NCI-H2107 treated with DMSO at 0.1 percent for 48 hours (cell line): ENCODE measurements at regions not wholly inside any gene's neighbourhood (a gene's known extent, or its start where the extent isn't known, plus 50 kb on each side); places are given as distances from the start of the nearest gene placed in this dataset.
A peak's percentile ranks its signal among the peaks of the same experiment; 100 is the strongest.

ENCODE experiments used
- DNase-seq: peaks from one replicate; lab custom pipeline; 2025; ENCODE audit not compliant: unreplicated experiment; lab: John Stamatoyannopoulos, UW

GRCh38 chr1:93815366-93816110 is 63.5 kb downstream of the DNTTIP2 start:
- no peak for DNase-seq

- DNase-seq: peak; percentile 92
Measured at GRCh38 chr1:93814795-93815340, 64.1 kb downstream of the DNTTIP2 start.

- peak; percentile 89 for DNase-seq
Measured at GRCh38 chr1:93814059-93814794, 64.8 kb downstream of the DNTTIP2 start.

- no peak for DNase-seq
Measured at GRCh38 chr1:93813076-93813475, 65.9 kb downstream of the DNTTIP2 start.

- DNase-seq: no peak
Measured at GRCh38 chr1:93811326-93812065, 67.5 kb downstream of the DNTTIP2 start.

GRCh38 chr1:93810316-93810715 is 68.7 kb downstream of the DNTTIP2 start:
- no peak for DNase-seq

- DNase-seq: no peak
Measured at GRCh38 chr1:93808871-93809270, 70.1 kb downstream of the DNTTIP2 start.

GRCh38 chr1:93807311-93807930 is 71.6 kb downstream of the DNTTIP2 start:
- no peak for DNase-seq

- DNase-seq: no peak
Measured at GRCh38 chr1:93805027-93805610, 73.9 kb downstream of the DNTTIP2 start.

GRCh38 chr1:93804412-93804811 is 74.6 kb downstream of the DNTTIP2 start:
- DNase-seq: no peak

- DNase-seq: no peak
Measured at GRCh38 chr1:93801471-93801870, 77.5 kb downstream of the DNTTIP2 start.

GRCh38 chr1:93800856-93801255 is 78.2 kb downstream of the DNTTIP2 start:
- DNase-seq: no peak

- no peak for DNase-seq
Measured at GRCh38 chr1:93798291-93798690, 80.7 kb downstream of the DNTTIP2 start.

- DNase-seq: no peak
Measured at GRCh38 chr1:93784538-93784937, 94.5 kb downstream of the DNTTIP2 start.

- DNase-seq: no peak
Measured at GRCh38 chr1:93783876-93784275, 95.1 kb downstream of the DNTTIP2 start.

- peak; percentile 26 for DNase-seq
Measured at GRCh38 chr1:93779540-93780165, 98.0 kb upstream of the BCAR3 start.

- DNase-seq: no peak
Measured at GRCh38 chr1:93778457-93778856, 96.8 kb upstream of the BCAR3 start.

GRCh38 chr1:93777255-93777654 is 95.6 kb upstream of the BCAR3 start:
- DNase-seq: no peak

- DNase-seq: no peak
Measured at GRCh38 chr1:93776728-93777127, 95.1 kb upstream of the BCAR3 start.

GRCh38 chr1:93775224-93775623 is 93.6 kb upstream of the BCAR3 start:
- peak; percentile 30 for DNase-seq
